IMR-90 (cell line): ENCODE measurements at regions not wholly inside any gene's neighbourhood (a gene's known extent, or its start where the extent isn't known, plus 50 kb on each side); places are given as distances from the start of the nearest gene placed in this dataset.

Experiments
- ATAC-seq: fragments of 200-7000 bp; cut with Tn5 transposase; 2 replicates; pipeline ENCODE4 v1.9.1; 2020; ENCODE audit warnings: low read depth, mild to moderate bottlenecking, moderate library complexity
- BruUV-seq: library from RNA; stranded (reverse); fragments of 400-500 nt; replicated peaks from 2 replicates; lab custom pipeline; 2021; lab: Mats Ljungman, UMichigan
- CTCF ChIA-PET: fragments of 300-600 bp; formaldehyde crosslinking; extraction: SDS; loops from one replicate; lab custom pipeline; 2021; ENCODE audit warnings: antibody characterized with exemption; lab: Yijun Ruan, JAX
- POLR2A ChIA-PET: fragments of 300-600 bp; sonication (Branson Sonifier 250); formaldehyde crosslinking; loops from one replicate; lab custom pipeline; 2022; ENCODE audit warnings: antibody characterized with exemption; ENCODE audit not compliant: unreplicated experiment; lab: Charles Lee
- DNase-seq: peaks from one replicate; pipeline ENCODE4 v3.0.0; 2013
- H2AFZ ChIP-seq: replicated peaks from 2 replicates; pipeline ENCODE3; 2013; ENCODE audit warnings: low read length, mild to moderate bottlenecking; ENCODE audit not compliant: poor library complexity
- H2AK5ac ChIP-seq: 2 replicates; pipeline ENCODE4 v1.6.1; 2013; ENCODE audit warnings: low read depth, low read length, inconsistent platforms
- H2AK9ac ChIP-seq: replicated peaks from 2 replicates; pipeline ENCODE3; 2013; ENCODE audit warnings: mild to moderate bottlenecking, low read depth, low read length, moderate library complexity; ENCODE audit not compliant: poor library complexity
- H2BK120ac ChIP-seq: 2 replicates; pipeline ENCODE4 v1.6.1; 2013; ENCODE audit warnings: low read depth, low read length, inconsistent platforms
- H2BK15ac ChIP-seq: 3 replicates; pipeline ENCODE4 v1.6.1; 2013; ENCODE audit warnings: low read depth, low read length, inconsistent platforms
- H2BK20ac ChIP-seq: 2 replicates; pipeline ENCODE4 v1.6.1; 2013; ENCODE audit warnings: low read depth, mild to moderate bottlenecking, inconsistent platforms, low read length, moderate library complexity
- H2BK5ac ChIP-seq: 2 replicates; pipeline ENCODE4 v1.6.1; 2013; ENCODE audit warnings: mild to moderate bottlenecking, low read depth, low read length, inconsistent platforms; ENCODE audit not compliant: poor library complexity, severe bottlenecking
- H3K14ac ChIP-seq: replicated peaks from 2 replicates; pipeline ENCODE4 v1.6.1; 2013; ENCODE audit warnings: low read depth, low read length, inconsistent platforms
- H3K18ac ChIP-seq: 2 replicates; pipeline ENCODE4 v1.6.1; 2013; ENCODE audit warnings: low read depth, low read length, control low read depth
- H3K23ac ChIP-seq: 2 replicates; pipeline ENCODE4 v1.6.1; 2013; ENCODE audit warnings: low read depth, low read length, inconsistent platforms
- H3K27ac ChIP-seq: 2 replicates; pipeline ENCODE4 v1.5.1; 2013; ENCODE audit warnings: mild to moderate bottlenecking, control low read depth, low read length; ENCODE audit not compliant: insufficient read depth
- H3K27me3 ChIP-seq: 2 replicates; pipeline ENCODE4 v1.6.1; 2013; ENCODE audit warnings: low read length; ENCODE audit not compliant: control insufficient read depth, insufficient read depth
- H3K36me3 ChIP-seq: 2 replicates; pipeline ENCODE4 v1.6.1; 2013; ENCODE audit warnings: low read length, mixed read lengths; ENCODE audit not compliant: control insufficient read depth, insufficient read depth
- H3K4ac ChIP-seq: 2 replicates; pipeline ENCODE4 v1.6.1; 2013; ENCODE audit warnings: low read depth, low read length, inconsistent platforms
- H3K4me1 ChIP-seq: 2 replicates; pipeline ENCODE4 v1.6.1; 2013; ENCODE audit warnings: low read length, mixed read lengths; ENCODE audit not compliant: control insufficient read depth, insufficient read depth
- H3K4me2 ChIP-seq: 2 replicates; pipeline ENCODE4 v1.6.1; 2013; ENCODE audit warnings: low read depth, mild to moderate bottlenecking, control low read depth, low read length, moderate library complexity
- H3K4me3 ChIP-seq: 2 replicates; pipeline ENCODE4 v1.5.1; 2013; ENCODE audit warnings: low read depth, mild to moderate bottlenecking, control low read depth, low read length, moderate library complexity; ENCODE audit not compliant: insufficient read depth
- H3K56ac ChIP-seq: 2 replicates; pipeline ENCODE4 v1.6.1; 2013; ENCODE audit warnings: low read length, inconsistent platforms; ENCODE audit not compliant: insufficient read depth; ENCODE audit errors: extremely low read depth
- H3K79me1 ChIP-seq, 2 experiments: 2 replicates each; pipeline ENCODE4 v1.6.1; 2013; ENCODE audit warnings: low read length in 2 of 2, inconsistent platforms in 1 of 2, low read depth in 1 of 2
- H3K9ac ChIP-seq: 2 replicates; pipeline ENCODE4 v1.6.1; 2013; ENCODE audit warnings: low read depth, low read length, control low read depth
- H3K9me1 ChIP-seq: 2 replicates; pipeline ENCODE4 v1.6.1; 2013; ENCODE audit warnings: low read length, inconsistent platforms; ENCODE audit not compliant: insufficient read depth
- H3K9me3 ChIP-seq: 2 replicates; pipeline ENCODE4 v1.6.1; 2013; ENCODE audit warnings: low read length; ENCODE audit not compliant: control insufficient read depth, insufficient read depth
- H4K20me1 ChIP-seq: 2 replicates; pipeline ENCODE4 v1.6.1; 2013; ENCODE audit warnings: low read length, inconsistent platforms; ENCODE audit not compliant: insufficient read depth
- H4K5ac ChIP-seq: 2 replicates; pipeline ENCODE4 v1.6.1; 2013; ENCODE audit warnings: mild to moderate bottlenecking, low read depth, low read length, control low read depth
- H4K8ac ChIP-seq, 2 experiments: 2 replicates each; pipeline ENCODE4 v1.6.1; 2013; ENCODE audit warnings: low read depth in 2 of 2, low read length in 2 of 2, control low read depth in 1 of 2, inconsistent platforms in 1 of 2
- H4K91ac ChIP-seq: 2 replicates; pipeline ENCODE4 v1.6.1; 2013; ENCODE audit warnings: low read depth, low read length, inconsistent platforms; ENCODE audit not compliant: insufficient read depth
- BHLHE40 ChIP-seq: fragments of 150-350 bp; IDR thresholded peaks from 2 replicates; pipeline ENCODE4 v1.6.1; 2016; ENCODE audit warnings: mild to moderate bottlenecking, low read depth, low read length
- CEBPB ChIP-seq: IDR thresholded peaks from 2 replicates; pipeline ENCODE4 v1.6.1; 2012; ENCODE audit warnings: low read depth, low read length, improper control_type of control experiment
- CHD1 ChIP-seq: IDR thresholded peaks from 2 replicates; pipeline ENCODE4 v1.6.1; 2012; ENCODE audit warnings: low read depth, low read length, improper control_type of control experiment
- MAFK ChIP-seq: IDR thresholded peaks from 2 replicates; pipeline ENCODE4 v1.6.1; 2012; ENCODE audit warnings: low read depth, low read length, improper control_type of control experiment
- MAZ ChIP-seq: IDR thresholded peaks from 2 replicates; pipeline ENCODE4 v1.6.1; 2012; ENCODE audit warnings: low read depth, mild to moderate bottlenecking, low read length, improper control_type of control experiment, moderate library complexity, borderline replicate concordance
- MXI1 ChIP-seq: IDR thresholded peaks from 2 replicates; pipeline ENCODE4 v1.6.1; 2012; ENCODE audit warnings: low read depth, mild to moderate bottlenecking, low read length, moderate library complexity, borderline replicate concordance
- POLR2A ChIP-seq: IDR thresholded peaks from 2 replicates; pipeline ENCODE4 v1.6.1; 2012; ENCODE audit warnings: mild to moderate bottlenecking, low read depth, low read length
- RAD21 ChIP-seq: IDR thresholded peaks from 2 replicates; pipeline ENCODE4 v1.6.1; 2012; ENCODE audit warnings: low read length, improper control_type of control experiment
- RCOR1 ChIP-seq: IDR thresholded peaks from 2 replicates; pipeline ENCODE4 v1.6.1; 2012; ENCODE audit warnings: mild to moderate bottlenecking, low read length, improper control_type of control experiment; ENCODE audit not compliant: insufficient replicate concordance
- RFX5 ChIP-seq: IDR thresholded peaks from 2 replicates; pipeline ENCODE4 v1.8.0; 2012; ENCODE audit warnings: low read depth, mild to moderate bottlenecking, low read length, moderate library complexity
- SMC3 ChIP-seq: fragments of 150-350 bp; IDR thresholded peaks from 2 replicates; pipeline ENCODE4 v1.6.1; 2016; ENCODE audit warnings: low read depth, mild to moderate bottlenecking, antibody characterized with exemption, low read length, moderate library complexity
- WGBS, 2 experiments: methylation state at CpG; one replicate each; pipeline versions ENCODE4 v1.1.5 to v1.1.7; 2013; ENCODE audit warnings: missing lambda C conversion rate in 2 of 2; ENCODE audit not compliant: insufficient read length in 1 of 2; ENCODE audit errors: extremely low coverage in 2 of 2; 5-methylcytosine and 5-hydroxymethylcytosine counted together
- dilution Hi-C: fragments of 300-500 bp; cut with HindIII; formaldehyde crosslinking; loops from one replicate; pipeline ENCODE4 v1.14.3; 2018; ENCODE audit warnings: low sequenced_read_pairs; ENCODE audit not compliant: unreplicated experiment
- in situ Hi-C: fragments of 300-500 bp; cut with MboI; formaldehyde crosslinking; loops from 3 replicates; pipeline ENCODE4 v1.14.3; 2019; ENCODE audit warnings: low sequenced_read_pairs, inconsistent platforms, mixed read lengths
- intact Hi-C: fragments of 100-400 bp; cut with micrococcal nuclease; formaldehyde crosslinking; loops from 2 replicates; pipeline ENCODE4 v1.10.0; 2022
- TF ChIP-seq, protein P1 (sequence below): fragments of 150-350 bp; IDR thresholded peaks from 2 replicates; pipeline ENCODE4 v1.6.1; 2017; ENCODE audit warnings: mild to moderate bottlenecking, antibody characterized with exemption, low read length, low read depth
- TF ChIP-seq, protein P2 (sequence below): conservative IDR thresholded peaks from 2 replicates; pipeline ENCODE4 v1.5.1; 2012; ENCODE audit warnings: mild to moderate bottlenecking, low read depth, low read length, improper control_type of control experiment
- TF ChIP-seq, protein P3 (sequence below): fragments of 150-350 bp; IDR thresholded peaks from 2 replicates; pipeline ENCODE4 v1.6.1; 2016; ENCODE audit warnings: low read depth, mild to moderate bottlenecking, low read length, moderate library complexity, borderline replicate concordance

DNA sequence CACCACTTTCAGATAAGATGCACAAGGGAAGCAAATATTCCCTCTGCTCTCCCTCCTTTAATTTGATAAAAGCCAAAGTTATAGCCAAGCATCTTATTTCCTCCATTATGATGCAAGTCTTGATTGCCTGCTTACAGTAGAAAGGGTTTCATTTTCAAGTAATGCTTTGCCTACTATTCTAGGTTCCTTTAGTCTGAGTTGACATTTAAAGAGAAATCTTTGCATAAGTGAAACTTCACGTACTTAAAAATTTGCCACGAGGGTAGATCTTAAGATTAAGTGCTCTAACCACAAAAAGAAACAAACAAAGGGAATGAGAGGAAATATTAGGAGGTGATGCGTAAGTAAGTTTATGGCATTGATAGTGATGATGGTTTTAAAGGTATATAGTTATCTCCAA is 78.1 kb upstream of the VWDE start:
- Histone ChIP-seq H3K14ac (no peak overlapping the region), H2BK20ac (no peak overlapping the region), H2BK120ac (no peak overlapping the region), H2BK15ac (no peak overlapping the region), H4K8ac (no peak overlapping the region), H2AFZ (no peak overlapping the region), H3K9ac (no peak overlapping the region), H3K27ac (no peak overlapping the region), H2AK9ac (no peak overlapping the region), H3K4ac (no peak overlapping the region), H3K4me3 (no peak overlapping the region), H3K9me1 (no peaks in the 10 kb centered on the region), H3K18ac (no peak overlapping the region), H3K23ac (no peak overlapping the region), H3K36me3 (no peaks in the 10 kb centered on the region), H4K5ac (no peak overlapping the region), H2AK5ac (no peak overlapping the region), H3K56ac (no peak overlapping the region), H2BK5ac (no peak overlapping the region), H3K27me3 (no peaks in the 10 kb centered on the region), H4K91ac (no peak overlapping the region), H3K4me1 (no peaks in the 10 kb centered on the region), H3K4me2 (no peak overlapping the region), H3K79me1 (no peaks in the 10 kb centered on the region), H4K20me1 (no peaks in the 10 kb centered on the region), H3K9me3 (no peaks in the 10 kb centered on the region)
- intact Hi-C loops, result no loop called here
- no TSS peak for BruUV-seq
- 100% methylated on average over 1 of the region's 3 CpGs; no CpG with 5 or more reads in 1 of the 2 experiments for WGBS, 2 experiments
- dilution Hi-C loops, result no loop called here
- ATAC-seq, result no peak
- in situ Hi-C loops, result loop anchor here (25.0 kb wide), 4 partner anchors 94 to 1044 kb away; partner anchors contain the start of gene THSD7A
- POLR2A ChIA-PET, result no interaction called here
- CTCF ChIA-PET, result no interaction called here
- TF ChIP-seq, protein P1, sequence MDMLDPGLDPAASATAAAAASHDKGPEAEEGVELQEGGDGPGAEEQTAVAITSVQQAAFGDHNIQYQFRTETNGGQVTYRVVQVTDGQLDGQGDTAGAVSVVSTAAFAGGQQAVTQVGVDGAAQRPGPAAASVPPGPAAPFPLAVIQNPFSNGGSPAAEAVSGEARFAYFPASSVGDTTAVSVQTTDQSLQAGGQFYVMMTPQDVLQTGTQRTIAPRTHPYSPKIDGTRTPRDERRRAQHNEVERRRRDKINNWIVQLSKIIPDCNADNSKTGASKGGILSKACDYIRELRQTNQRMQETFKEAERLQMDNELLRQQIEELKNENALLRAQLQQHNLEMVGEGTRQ, result no peak
- TF ChIP-seq RFX5 (no peak), CEBPB (no peak), MXI1 (no peak), SMC3 (no peak), CHD1 (no peak), POLR2A (no peak), RCOR1 (no peak), MAZ (no peak), RAD21 (no peak), MAFK (no peak), BHLHE40 (no peak)
- TF ChIP-seq, protein P2, sequence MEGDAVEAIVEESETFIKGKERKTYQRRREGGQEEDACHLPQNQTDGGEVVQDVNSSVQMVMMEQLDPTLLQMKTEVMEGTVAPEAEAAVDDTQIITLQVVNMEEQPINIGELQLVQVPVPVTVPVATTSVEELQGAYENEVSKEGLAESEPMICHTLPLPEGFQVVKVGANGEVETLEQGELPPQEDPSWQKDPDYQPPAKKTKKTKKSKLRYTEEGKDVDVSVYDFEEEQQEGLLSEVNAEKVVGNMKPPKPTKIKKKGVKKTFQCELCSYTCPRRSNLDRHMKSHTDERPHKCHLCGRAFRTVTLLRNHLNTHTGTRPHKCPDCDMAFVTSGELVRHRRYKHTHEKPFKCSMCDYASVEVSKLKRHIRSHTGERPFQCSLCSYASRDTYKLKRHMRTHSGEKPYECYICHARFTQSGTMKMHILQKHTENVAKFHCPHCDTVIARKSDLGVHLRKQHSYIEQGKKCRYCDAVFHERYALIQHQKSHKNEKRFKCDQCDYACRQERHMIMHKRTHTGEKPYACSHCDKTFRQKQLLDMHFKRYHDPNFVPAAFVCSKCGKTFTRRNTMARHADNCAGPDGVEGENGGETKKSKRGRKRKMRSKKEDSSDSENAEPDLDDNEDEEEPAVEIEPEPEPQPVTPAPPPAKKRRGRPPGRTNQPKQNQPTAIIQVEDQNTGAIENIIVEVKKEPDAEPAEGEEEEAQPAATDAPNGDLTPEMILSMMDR, result no peak
- TF ChIP-seq, protein P3, sequence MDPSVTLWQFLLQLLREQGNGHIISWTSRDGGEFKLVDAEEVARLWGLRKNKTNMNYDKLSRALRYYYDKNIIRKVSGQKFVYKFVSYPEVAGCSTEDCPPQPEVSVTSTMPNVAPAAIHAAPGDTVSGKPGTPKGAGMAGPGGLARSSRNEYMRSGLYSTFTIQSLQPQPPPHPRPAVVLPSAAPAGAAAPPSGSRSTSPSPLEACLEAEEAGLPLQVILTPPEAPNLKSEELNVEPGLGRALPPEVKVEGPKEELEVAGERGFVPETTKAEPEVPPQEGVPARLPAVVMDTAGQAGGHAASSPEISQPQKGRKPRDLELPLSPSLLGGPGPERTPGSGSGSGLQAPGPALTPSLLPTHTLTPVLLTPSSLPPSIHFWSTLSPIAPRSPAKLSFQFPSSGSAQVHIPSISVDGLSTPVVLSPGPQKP, result no peak
- no peak for DNase-seq
